Stimulated activated CD8-positive, alpha-beta memory T cell treated with anti-CD3 and anti-CD28 coated beads, Interleukin-15, amount 100 ng/mL, for 1 hour (primary cell): ENCODE measurements at regions not wholly inside any gene's neighbourhood (a gene's known extent, or its start where the extent isn't known, plus 50 kb on each side); places are given as distances from the start of the nearest gene placed in this dataset.

Experiments used
- DNase-seq: peaks from one replicate; pipeline ENCODE4 v3.0.0-alpha.2; 2020; ENCODE audit warnings: low read depth

GRCh38 chrX:131778269-131779218, 234.7 kb downstream of the OR13H1 start:
- no peak for DNase-seq

GRCh38 chrX:131779306-131779705, 235.4 kb downstream of the OR13H1 start:
- DNase-seq: no peak

GRCh38 chrX:131779741-131780140, 235.9 kb downstream of the OR13H1 start:
- DNase-seq: no peak

- DNase-seq: no peak
These were observed 238.8 kb downstream of the OR13H1 start for GRCh38 chrX:131782646-131783045.

GRCh38 chrX:131783555-131784308, 239.4 kb upstream of the STK26 start:
- DNase-seq: no peak

- DNase-seq: no peak
These were observed 233.4 kb upstream of the STK26 start for GRCh38 chrX:131789664-131790063.

- DNase-seq: no peak
These were observed 231.3 kb upstream of the STK26 start for GRCh38 chrX:131791608-131792355.

GRCh38 chrX:131792356-131792749, 230.7 kb upstream of the STK26 start:
- DNase-seq: no peak

GRCh38 chrX:131792789-131793462, 230.2 kb upstream of the STK26 start:
- no peak for DNase-seq

- DNase-seq: no peak
These were observed 227.5 kb upstream of the STK26 start for GRCh38 chrX:131795442-131796229.

- DNase-seq: no peak
These were observed 222.0 kb upstream of the STK26 start for GRCh38 chrX:131801066-131801465.

GRCh38 chrX:131801911-131802310, 221.2 kb upstream of the STK26 start:
- DNase-seq: no peak

GRCh38 chrX:131802836-131803626, 220.1 kb upstream of the STK26 start:
- DNase-seq: no peak

- DNase-seq: peak; percentile 41
These were observed 210.0 kb upstream of the STK26 start for GRCh38 chrX:131812847-131813825.

GRCh38 chrX:131816551-131817136, 206.5 kb upstream of the STK26 start:
- peak; percentile 30 for DNase-seq

GRCh38 chrX:131818297-131818936, 204.7 kb upstream of the STK26 start:
- DNase-seq: no peak

- no peak for DNase-seq
These were observed 201.0 kb upstream of the STK26 start for GRCh38 chrX:131821945-131822622.
